A673 (cell line): ENCODE measurements at regions not wholly inside any gene's neighbourhood (a gene's known extent, or its start where the extent isn't known, plus 50 kb on each side); places are given as distances from the start of the nearest gene placed in this dataset.
"Not testable (repeated sequence)": the region's sequence is repeated elsewhere in the genome, so short reads cannot be mapped to it uniquely, and the experiment has no call there.

Source experiments
- BruUV-seq: library from RNA; stranded (reverse); fragments of 400-500 nt; replicated peaks from 2 replicates; lab custom pipeline; 2021; lab: Mats Ljungman, UMichigan
- CTCF ChIA-PET: fragments of 300-600 bp; sonication (Branson Sonifier 250); formaldehyde crosslinking; loops from one replicate; lab custom pipeline; 2022; ENCODE audit warnings: antibody characterized with exemption; lab: Charles Lee
- POLR2A ChIA-PET: fragments of 300-600 bp; sonication (Branson Sonifier 250); formaldehyde crosslinking; loops from one replicate; lab custom pipeline; 2022; ENCODE audit warnings: antibody characterized with exemption; ENCODE audit not compliant: low non-redundant PET; lab: Charles Lee
- DNase-seq: peaks from one replicate; pipeline ENCODE4 v3.0.0-alpha.2; 2015; ENCODE audit warnings: low spot score
- H3K27ac ChIP-seq: fragments of 200-600 bp; sonication (generic); 2 replicates; pipeline ENCODE4 v1.5.1; 2016; ENCODE audit warnings: mixed run types, low read depth, mild to moderate bottlenecking, mixed read lengths, antibody characterized with exemption, low read length; ENCODE audit not compliant: poor library complexity, severe bottlenecking
- H3K27me3 ChIP-seq: fragments of 200-600 bp; sonication (generic); replicated peaks from 2 replicates; pipeline ENCODE4 v1.6.1; 2017; ENCODE audit warnings: mixed run types, low read depth, mild to moderate bottlenecking, mixed read lengths, antibody characterized with exemption, low read length; ENCODE audit not compliant: insufficient read depth, poor library complexity
- H3K36me3 ChIP-seq: fragments of 200-600 bp; sonication (generic); 2 replicates; pipeline ENCODE4 v1.6.1; 2016; ENCODE audit warnings: mixed run types, mild to moderate bottlenecking, mixed read lengths, antibody characterized with exemption, low read length; ENCODE audit not compliant: insufficient read depth, poor library complexity, severe bottlenecking
- H3K4me1 ChIP-seq: fragments of 200-600 bp; sonication (generic); 2 replicates; pipeline ENCODE4 v1.6.1; 2017; ENCODE audit warnings: mixed run types, mild to moderate bottlenecking, mixed read lengths, antibody characterized with exemption, low read length; ENCODE audit not compliant: insufficient read depth, poor library complexity, severe bottlenecking
- H3K4me3 ChIP-seq: fragments of 200-600 bp; sonication (generic); 2 replicates; pipeline ENCODE4 v1.5.1; 2016; ENCODE audit warnings: low read depth, mixed run types, mild to moderate bottlenecking, mixed read lengths, low read length; ENCODE audit not compliant: poor library complexity, severe bottlenecking
- H3K9me3 ChIP-seq: fragments of 200-600 bp; sonication (generic); 2 replicates; pipeline ENCODE4 v1.6.1; 2016; ENCODE audit warnings: mixed run types, low read depth, mild to moderate bottlenecking, mixed read lengths, antibody characterized with exemption, low read length; ENCODE audit not compliant: poor library complexity, severe bottlenecking
- CTCF ChIP-seq: fragments of 300-800, 200-600 bp; sonication (generic); conservative IDR thresholded peaks from 2 replicates; pipeline ENCODE4 v1.5.1; 2017; ENCODE audit warnings: low read depth, mild to moderate bottlenecking, antibody characterized with exemption, low read length, moderate library complexity, mixed read lengths
- EZH2 ChIP-seq: fragments of 200-600 bp; sonication (generic); IDR thresholded peaks from 2 replicates; pipeline ENCODE4 v1.6.1; 2017; ENCODE audit warnings: borderline replicate concordance, low read depth, mild to moderate bottlenecking, mixed read lengths, antibody characterized with exemption, low read length; ENCODE audit not compliant: poor library complexity, severe bottlenecking
- intact Hi-C: fragments of 100-400 bp; cut with micrococcal nuclease; formaldehyde crosslinking; loops from one replicate; pipeline ENCODE4 v1.10.0; 2022; ENCODE audit not compliant: unreplicated experiment

GRCh38 chrX:13452283-13452682, 117.1 kb upstream of the EGFL6 start:
- no peak for DNase-seq
- H3K36me3 ChIP-seq: no peaks in the 10 kb centered on the region
- CTCF ChIA-PET: no interaction called here
- BruUV-seq: no TSS peak
- TF ChIP-seq CTCF (no peak), EZH2 (no peak)
- intact Hi-C loops: no loop called here
- H3K4me1 ChIP-seq: no peaks in the 10 kb centered on the region
- no peaks in the 10 kb centered on the region for H3K9me3 ChIP-seq
- H3K4me3 ChIP-seq: no peak overlapping the region
- H3K27ac ChIP-seq: no peak overlapping the region
- POLR2A ChIA-PET: no interaction called here
- H3K27me3 ChIP-seq: no peaks in the 10 kb centered on the region

- no peaks in the 10 kb centered on the region for H3K36me3 ChIP-seq
- TF ChIP-seq CTCF (no peak), EZH2 (no peak)
- H3K4me3 ChIP-seq: no peak overlapping the region
- H3K9me3 ChIP-seq: no peaks in the 10 kb centered on the region
- DNase-seq: no peak
- CTCF ChIA-PET: no interaction called here
- H3K27ac ChIP-seq: no peak overlapping the region
- H3K4me1 ChIP-seq: no peaks in the 10 kb centered on the region
- no TSS peak for BruUV-seq
- POLR2A ChIA-PET: no interaction called here
- H3K27me3 ChIP-seq: no peaks in the 10 kb centered on the region
- intact Hi-C loops: no loop called here
Measured at GRCh38 chrX:13449441-13449840, 120.0 kb upstream of the EGFL6 start.

- Histone ChIP-seq H3K9me3 (no peaks in the 10 kb centered on the region), H3K4me1 (no peaks in the 10 kb centered on the region), H3K36me3 (no peaks in the 10 kb centered on the region), H3K27ac (no peak overlapping the region), H3K4me3 (no peak overlapping the region), H3K27me3 (no peaks in the 10 kb centered on the region)
- no peak for DNase-seq
- intact Hi-C loops: no loop called here
- no TSS peak for BruUV-seq
- CTCF ChIA-PET: no interaction called here
- no peak for TF ChIP-seq CTCF
- no peak for TF ChIP-seq EZH2
- POLR2A ChIA-PET: no interaction called here
Measured at GRCh38 chrX:13448941-13449340, 120.5 kb upstream of the EGFL6 start.

GRCh38 chrX:13441608-13442007, 121.8 kb upstream of the ATXN3L start:
- H3K9me3 ChIP-seq, H3K36me3 ChIP-seq, CTCF ChIA-PET, H3K27ac ChIP-seq, BruUV-seq, DNase-seq, H3K4me1 ChIP-seq, H3K4me3 ChIP-seq, POLR2A ChIA-PET, intact Hi-C loops, H3K27me3 ChIP-seq: not testable (repeated sequence)
